HepG2 (cell line): ENCODE measurements at regions not wholly inside any gene's neighbourhood (a gene's known extent, or its start where the extent isn't known, plus 50 kb on each side); places are given as distances from the start of the nearest gene placed in this dataset.

Experiments used
- ATAC-seq: fragments of 200-7000 bp; cut with Tn5 transposase; 3 replicates; pipeline ENCODE4 v1.9.1; 2020; ENCODE audit warnings: mild to moderate bottlenecking, moderate library complexity
- BruUV-seq: library from RNA; stranded (reverse); fragments of 400-500 nt; replicated peaks from 2 replicates; lab custom pipeline; 2021; lab: Mats Ljungman, UMichigan
- CTCF ChIA-PET: fragments of 300-600 bp; formaldehyde crosslinking; extraction: SDS; loops from one replicate; lab custom pipeline; 2021; ENCODE audit warnings: low total read pairs, inconsistent platforms, low intra/inter-chr PET ratio; lab: Yijun Ruan, JAX
- POLR2A ChIA-PET: fragments of 350-600 bp; sonication (Branson Sonifier 250); formaldehyde crosslinking; loops from one replicate; lab custom pipeline; 2020; ENCODE audit warnings: antibody characterized with exemption, inconsistent platforms; lab: Yijun Ruan, JAX
- DNase-seq: peaks from one replicate; pipeline ENCODE4 v3.0.0-alpha.2; 2015; ENCODE audit warnings: low spot score
- FAIRE-seq: peaks from 3 replicates; lab custom pipeline; 2011; peaks lifted over from hg19 to GRCh38; lab: Jason Lieb, UNC
- H2AFZ ChIP-seq: one replicate; pipeline ENCODE4 v1.6.1; 2011; ENCODE audit warnings: low read length, inconsistent platforms
- H3K27ac ChIP-seq: fragments of 300-600 bp; 3 replicates; pipeline ENCODE4 v1.8.0; 2011; ENCODE audit warnings: mixed run types, mild to moderate bottlenecking, mixed read lengths, low read length, inconsistent platforms; ENCODE audit not compliant: insufficient read depth; ENCODE audit errors: extremely low read length
- H3K27me3 ChIP-seq, 2 experiments: fragments of 200-600 bp in 1 of 2; 2 replicates in 1 of 2; 3 replicates in 1 of 2; pipeline versions ENCODE4 v1.6.0 to v1.8.0; 2011; ENCODE audit warnings: low read length in 2 of 2, mild to moderate bottlenecking in 2 of 2, moderate library complexity in 2 of 2, inconsistent platforms in 1 of 2; ENCODE audit not compliant: insufficient read depth in 2 of 2, control insufficient read depth in 1 of 2
- H3K36me3 ChIP-seq, 2 experiments: fragments of 200-600 bp in 1 of 2; replicated peaks in 1 of 2; 2 replicates in 1 of 2; 3 replicates in 1 of 2; pipeline versions ENCODE4 v1.5.1 to v1.8.0; 2011; ENCODE audit warnings: low read length in 2 of 2, inconsistent platforms in 1 of 2; ENCODE audit not compliant: insufficient read depth in 2 of 2, control insufficient read depth in 1 of 2
- H3K4me1 ChIP-seq: 2 replicates; pipeline ENCODE4 v1.5.1; 2012; ENCODE audit warnings: low read length, inconsistent platforms; ENCODE audit not compliant: insufficient read depth
- H3K4me2 ChIP-seq: 2 replicates; pipeline ENCODE4 v1.6.0; 2011; ENCODE audit warnings: low read depth, low read length, inconsistent platforms
- H3K4me3 ChIP-seq, 3 experiments: fragments of 200-600 bp in 1 of 3; sonication (generic), shearing (Covaris generic) in 1 of 3; replicated peaks in 1 of 3; 2 replicates each; pipeline ENCODE4 v1.5.1; 2011 to 2016; ENCODE audit warnings: low read length in 3 of 3, inconsistent platforms in 2 of 3, low read depth in 2 of 3, mild to moderate bottlenecking in 2 of 3, control low read depth in 1 of 3, mixed read lengths in 1 of 3; ENCODE audit not compliant: insufficient read depth in 1 of 3
- H3K79me2 ChIP-seq: one replicate; pipeline ENCODE4 v1.6.1; 2011; ENCODE audit warnings: low read length, inconsistent platforms; ENCODE audit not compliant: insufficient read depth
- H3K9ac ChIP-seq: 2 replicates; pipeline ENCODE4 v1.6.0; 2011; ENCODE audit warnings: mild to moderate bottlenecking, low read depth, low read length, inconsistent platforms; ENCODE audit not compliant: insufficient read depth
- H3K9me3 ChIP-seq: 2 replicates; pipeline ENCODE4 v1.5.1; 2012; ENCODE audit warnings: mild to moderate bottlenecking, low read length
- H4K20me1 ChIP-seq: 2 replicates; pipeline ENCODE4 v1.6.0; 2011; ENCODE audit warnings: inconsistent platforms, mild to moderate bottlenecking, low read length, moderate library complexity; ENCODE audit not compliant: insufficient read depth
- MAFF ChIP-seq: IDR thresholded peaks from 2 replicates; pipeline ENCODE4 v1.6.1; 2011; ENCODE audit warnings: low read depth, low read length, improper control_type of control experiment
- MAFK ChIP-seq, 2 experiments: IDR thresholded peaks in 1 of 2; conservative IDR thresholded peaks in 1 of 2; 2 replicates each; pipeline ENCODE4 v1.6.1; 2011; ENCODE audit warnings: improper control_type of control experiment in 2 of 2, low read length in 2 of 2
- MEIS1 ChIP-seq: sonication (generic); formaldehyde crosslinking; IDR thresholded peaks from 2 replicates; pipeline ENCODE4 v1.9.0; 2021; ENCODE audit warnings: mild to moderate bottlenecking, missing genetic modification reagents, moderate library complexity, borderline replicate concordance
- RXRA ChIP-seq: sonication (generic); formaldehyde crosslinking; IDR thresholded peaks from 2 replicates; pipeline ENCODE4 v1.5.1; 2020; ENCODE audit warnings: missing genetic modification reagents
- RXRB ChIP-seq: IDR thresholded peaks from 2 replicates; pipeline ENCODE4 v1.6.1; 2016; ENCODE audit warnings: borderline replicate concordance, missing genetic modification reagents, missing compliant biosample characterization
- SNRNP70 ChIP-seq: fragments of 200-400 bp; formaldehyde crosslinking; IDR thresholded peaks from 2 replicates; pipeline ENCODE4 v1.6.1; 2017; ENCODE audit warnings: mild to moderate bottlenecking, low read depth, low read length, moderate library complexity
- ZNF350 ChIP-seq: sonication (generic); formaldehyde crosslinking; IDR thresholded peaks from 2 replicates; pipeline ENCODE4 v1.4.0; 2020; ENCODE audit warnings: mild to moderate bottlenecking, low read depth, missing genetic modification reagents, borderline replicate concordance
- ZNF672 ChIP-seq: sonication (generic); formaldehyde crosslinking; IDR thresholded peaks from 2 replicates; pipeline ENCODE4 v1.8.1; 2022; ENCODE audit warnings: missing genetic modification reagents
- ZNF710 ChIP-seq: sonication (generic); formaldehyde crosslinking; IDR thresholded peaks from 2 replicates; pipeline ENCODE4 v1.5.0; 2020; ENCODE audit warnings: mild to moderate bottlenecking, missing genetic modification reagents, borderline replicate concordance
- ZNF850 ChIP-seq: sonication (generic); formaldehyde crosslinking; conservative IDR thresholded peaks from 2 replicates; pipeline ENCODE4 v1.9.0; 2021; ENCODE audit warnings: mild to moderate bottlenecking, missing genetic modification reagents
- ZNF891 ChIP-seq: sonication (generic); formaldehyde crosslinking; IDR thresholded peaks from 2 replicates; pipeline ENCODE4 v1.5.0; 2020; ENCODE audit warnings: mild to moderate bottlenecking, missing genetic modification reagents
- WGBS: methylation state at CpG from one replicate; pipeline ENCODE4 v1.1.6; 2017; ENCODE audit warnings: low lambda C conversion rate; 5-methylcytosine and 5-hydroxymethylcytosine counted together
- in situ Hi-C: cut with HindIII; loops from 2 replicates; pipeline ENCODE4 v1.10.0; 2017; ENCODE audit warnings: low pct_unique_long_range_greater_than_20kb; ENCODE audit not compliant: extremely low pct_ligation_motif_present
- intact Hi-C: fragments of 100-400 bp; cut with micrococcal nuclease; formaldehyde crosslinking; loops from one replicate; pipeline ENCODE4 v1.10.0; 2022; ENCODE audit not compliant: unreplicated experiment

GRCh38 chr9:10729213-10729612 lies 116.4 kb upstream of the PTPRD start:
- FAIRE-seq: no peak
- H3K9me3 ChIP-seq: peaks cover 58% of the 10 kb centered on the region
- no peaks in the 10 kb centered on the region for H3K4me1 ChIP-seq
- POLR2A ChIA-PET: no interaction called here
- no peak for DNase-seq
- H3K9ac ChIP-seq: no peak overlapping the region
- H3K27ac ChIP-seq: no peak overlapping the region
- no peak for ATAC-seq
- intact Hi-C loops: no loop called here
- CTCF ChIA-PET: no interaction called here
- no peak for TF ChIP-seq RXRA
- TF ChIP-seq MEIS1 (CRISPR knock-in tag): no peak
- TF ChIP-seq ZNF850 (CRISPR knock-in tag): no peak
- no peak for TF ChIP-seq SNRNP70
- no peak for TF ChIP-seq ZNF672 (CRISPR knock-in tag)
- no peak for TF ChIP-seq ZNF710 (CRISPR knock-in tag)
- TF ChIP-seq RXRB (CRISPR knock-in tag): no peak
- TF ChIP-seq ZNF350 (CRISPR knock-in tag): no peak
- H3K36me3 ChIP-seq: no peaks in the 10 kb centered on the region
- no peak overlapping the region for H3K4me3 ChIP-seq
- H3K4me2 ChIP-seq: no peak overlapping the region
- no peak overlapping the region for H2AFZ ChIP-seq
- in situ Hi-C loops: no loop called here
- H3K27me3 ChIP-seq: no peaks in the 10 kb centered on the region
- no peaks in the 10 kb centered on the region for H3K79me2 ChIP-seq
- BruUV-seq: no TSS peak
- H4K20me1 ChIP-seq: no peaks in the 10 kb centered on the region

GRCh38 chr9:10744669-10745068 lies 131.9 kb upstream of the PTPRD start:
- CTCF ChIA-PET: no interaction called here
- Histone ChIP-seq H3K9me3 (peaks cover 44% of the 10 kb centered on the region), H3K4me2 (no peak overlapping the region), H3K79me2 (no peaks in the 10 kb centered on the region), H3K9ac (no peak overlapping the region), H3K27ac (no peak overlapping the region), H3K4me3 (no peak overlapping the region), H2AFZ (no peak overlapping the region), H4K20me1 (no peaks in the 10 kb centered on the region), H3K36me3 (no peaks in the 10 kb centered on the region), H3K4me1 (no peaks in the 10 kb centered on the region), H3K27me3 (no peaks in the 10 kb centered on the region)
- TF ChIP-seq MAFF (peak; percentile 89), MAFK (conservative IDR thresholded peaks at IDR 0.05 in 1 of 2, IDR thresholded peaks at IDR 0.05 in 1 of 2; ENCODE audit: low read length in 2 of 2) (peak; percentile 84 to 93), ZNF891 (CRISPR knock-in tag) (no peak)
- intact Hi-C loops (no loop called here), in situ Hi-C loops (no loop called here)
- DNase-seq: no peak
- no peak for FAIRE-seq
- POLR2A ChIA-PET: no interaction called here
- WGBS: 0% methylated on average over 2 of the region's 2 CpGs
- no TSS peak for BruUV-seq
- ATAC-seq: no peak
